ENCODE measurements at regions not wholly inside any gene's neighbourhood (a gene's known extent, or its start where the extent isn't known, plus 50 kb on each side); places are given as distances from the start of the nearest gene placed in this dataset.
A peak's percentile ranks its signal among the peaks of the same experiment; 100 is the strongest.

DNA sequence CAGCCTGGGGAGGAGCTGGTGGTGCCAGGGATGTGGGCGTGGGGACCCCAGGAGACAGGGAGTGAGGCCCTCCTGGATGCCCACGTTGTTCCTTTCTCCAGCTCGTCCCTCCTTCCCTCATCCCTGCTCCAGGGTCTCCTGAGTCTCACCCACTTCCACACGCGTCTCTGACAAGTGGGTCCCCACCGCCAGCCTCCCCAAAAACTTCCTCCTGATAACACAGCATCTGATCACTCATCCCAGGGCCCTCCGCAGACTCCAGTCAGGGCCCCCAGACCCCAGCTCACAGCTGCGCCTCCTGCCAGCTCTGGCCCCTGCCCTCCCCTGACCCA lies 60.6 kb upstream of the INPP5A start:
- no peaks in the 10 kb centered on the region for H3K79me2 ChIP-seq (ENCODE audit: insufficient read depth, low read length)
- H3K4me3 ChIP-seq (ENCODE audit: low read depth in 1 of 2, low read length in 2 of 2), result no peak overlapping the region
- no peaks in the 10 kb centered on the region for H3K27me3 ChIP-seq (ENCODE audit: insufficient read depth, low read length, poor library complexity)
- no peak for DNase-seq
- no peak overlapping the region for H3K4me2 ChIP-seq (ENCODE audit: insufficient read depth, low read length)
- peaks cover 6% of the 10 kb centered on the region for H4K20me1 ChIP-seq (ENCODE audit: insufficient read depth, low read length)
- ATAC-seq (ENCODE audit: insufficient read depth, low read depth), result no peak
- H3K9me3 ChIP-seq (ENCODE audit: insufficient read depth, low read length, severe bottlenecking), result no peaks in the 10 kb centered on the region
- no peak overlapping the region for H2AFZ ChIP-seq (ENCODE audit: low read depth, low read length)
- H3K27ac ChIP-seq (ENCODE audit: low read length), result no peak overlapping the region
- no peak overlapping the region for H3K9ac ChIP-seq (ENCODE audit: low read depth, low read length)
- no peaks in the 10 kb centered on the region for H3K4me1 ChIP-seq (ENCODE audit: insufficient read depth, low read length)
- no peak for TF ChIP-seq EZH2 (IDR thresholded peaks at IDR 0.05; ENCODE audit: borderline replicate concordance, low read depth, low read length, severe bottlenecking)
- TF ChIP-seq, protein P1, sequence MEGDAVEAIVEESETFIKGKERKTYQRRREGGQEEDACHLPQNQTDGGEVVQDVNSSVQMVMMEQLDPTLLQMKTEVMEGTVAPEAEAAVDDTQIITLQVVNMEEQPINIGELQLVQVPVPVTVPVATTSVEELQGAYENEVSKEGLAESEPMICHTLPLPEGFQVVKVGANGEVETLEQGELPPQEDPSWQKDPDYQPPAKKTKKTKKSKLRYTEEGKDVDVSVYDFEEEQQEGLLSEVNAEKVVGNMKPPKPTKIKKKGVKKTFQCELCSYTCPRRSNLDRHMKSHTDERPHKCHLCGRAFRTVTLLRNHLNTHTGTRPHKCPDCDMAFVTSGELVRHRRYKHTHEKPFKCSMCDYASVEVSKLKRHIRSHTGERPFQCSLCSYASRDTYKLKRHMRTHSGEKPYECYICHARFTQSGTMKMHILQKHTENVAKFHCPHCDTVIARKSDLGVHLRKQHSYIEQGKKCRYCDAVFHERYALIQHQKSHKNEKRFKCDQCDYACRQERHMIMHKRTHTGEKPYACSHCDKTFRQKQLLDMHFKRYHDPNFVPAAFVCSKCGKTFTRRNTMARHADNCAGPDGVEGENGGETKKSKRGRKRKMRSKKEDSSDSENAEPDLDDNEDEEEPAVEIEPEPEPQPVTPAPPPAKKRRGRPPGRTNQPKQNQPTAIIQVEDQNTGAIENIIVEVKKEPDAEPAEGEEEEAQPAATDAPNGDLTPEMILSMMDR (IDR thresholded peaks at IDR 0.05; ENCODE audit: borderline replicate concordance, extremely low read depth, low read length, poor library complexity, severe bottlenecking), result no peak
- H3K36me3 ChIP-seq (ENCODE audit: insufficient read depth, low read length), result no peaks in the 10 kb centered on the region

DNA sequence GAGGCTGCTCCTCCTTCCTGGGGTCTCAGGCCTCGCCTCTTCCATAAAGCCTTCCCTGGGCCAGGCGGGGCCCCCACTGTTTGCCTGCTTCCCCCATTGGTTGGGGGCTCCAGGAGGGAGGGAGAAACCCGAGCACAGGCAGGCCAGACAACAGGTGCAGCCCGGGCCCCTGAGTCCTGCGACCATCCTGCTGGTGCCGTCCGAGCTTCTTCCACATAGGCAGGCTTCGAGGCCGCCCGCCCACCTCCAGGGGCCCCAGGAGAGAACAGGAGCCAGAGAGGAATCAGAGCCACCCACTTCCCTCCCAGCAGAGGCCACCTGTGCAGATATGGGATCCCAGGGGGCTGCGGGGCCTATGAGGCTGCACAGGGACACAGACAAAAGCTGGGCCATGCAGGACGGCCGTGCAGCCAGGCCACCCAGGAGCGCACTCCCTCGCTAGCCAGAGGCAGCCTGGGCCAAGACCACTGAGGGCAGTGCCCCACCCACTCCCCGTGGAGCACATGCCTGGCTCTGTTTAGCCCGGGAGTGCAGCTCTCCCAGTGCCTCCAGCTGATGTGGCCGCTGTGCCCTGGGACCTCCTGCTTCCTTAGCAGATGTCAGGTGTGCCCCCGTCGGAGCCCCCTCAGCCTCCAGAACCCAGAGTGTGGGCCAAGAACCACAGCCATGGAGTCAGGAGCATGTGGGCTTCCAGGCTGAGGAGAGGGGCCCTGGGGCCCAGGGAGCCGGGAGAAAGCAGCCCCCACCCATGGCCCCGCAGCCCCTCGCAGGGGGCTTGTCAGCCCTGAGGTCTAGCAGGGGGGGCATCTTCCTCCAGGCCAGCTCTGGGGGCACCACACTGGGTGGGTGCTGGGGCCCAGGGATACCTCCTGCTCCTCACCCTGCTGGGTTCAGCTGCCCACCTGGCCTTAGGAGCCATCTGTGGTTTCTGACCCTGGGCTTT lies 59.9 kb upstream of the INPP5A start:
- Histone ChIP-seq H2AFZ (ENCODE audit: low read depth, low read length) (no peak overlapping the region), H3K4me3 (ENCODE audit: low read depth in 1 of 2, low read length in 2 of 2) (no peak overlapping the region), H3K4me1 (ENCODE audit: insufficient read depth, low read length) (no peaks in the 10 kb centered on the region), H3K27me3 (ENCODE audit: insufficient read depth, low read length, poor library complexity) (no peaks in the 10 kb centered on the region), H3K4me2 (ENCODE audit: insufficient read depth, low read length) (no peak overlapping the region), H3K27ac (ENCODE audit: low read length) (no peak overlapping the region), H3K9ac (ENCODE audit: low read depth, low read length) (no peak overlapping the region), H4K20me1 (ENCODE audit: insufficient read depth, low read length) (peaks cover 6% of the 10 kb centered on the region), H3K79me2 (ENCODE audit: insufficient read depth, low read length) (no peaks in the 10 kb centered on the region), H3K36me3 (ENCODE audit: insufficient read depth, low read length) (no peaks in the 10 kb centered on the region), H3K9me3 (ENCODE audit: insufficient read depth, low read length, severe bottlenecking) (no peaks in the 10 kb centered on the region)
- DNase-seq, result no peak
- ATAC-seq (ENCODE audit: insufficient read depth, low read depth), result no peak
- TF ChIP-seq EZH2 (IDR thresholded peaks at IDR 0.05; ENCODE audit: borderline replicate concordance, low read depth, low read length, severe bottlenecking), result no peak
- TF ChIP-seq, protein P1 (IDR thresholded peaks at IDR 0.05; ENCODE audit: borderline replicate concordance, extremely low read depth, low read length, poor library complexity, severe bottlenecking), result no peak

GRCh38 chr10:132478341-132479023 lies 59.1 kb upstream of the INPP5A start:
- H3K9me3 ChIP-seq (ENCODE audit: insufficient read depth, low read length, severe bottlenecking), result no peaks in the 10 kb centered on the region
- no peak overlapping the region for H2AFZ ChIP-seq (ENCODE audit: low read depth, low read length)
- H4K20me1 ChIP-seq (ENCODE audit: insufficient read depth, low read length), result peaks cover 6% of the 10 kb centered on the region
- ATAC-seq (ENCODE audit: insufficient read depth, low read depth), result peak; percentile 24; the same call in 1 of the 3 replicates
- H3K4me3 ChIP-seq (ENCODE audit: low read depth in 1 of 2, low read length in 2 of 2), result no peak overlapping the region
- H3K27ac ChIP-seq (ENCODE audit: low read length), result no peak overlapping the region
- DNase-seq, result no peak
- no peaks in the 10 kb centered on the region for H3K36me3 ChIP-seq (ENCODE audit: insufficient read depth, low read length)
- H3K4me2 ChIP-seq (ENCODE audit: insufficient read depth, low read length), result no peak overlapping the region
- no peak overlapping the region for H3K9ac ChIP-seq (ENCODE audit: low read depth, low read length)
- TF ChIP-seq, protein P1 (IDR thresholded peaks at IDR 0.05; ENCODE audit: borderline replicate concordance, extremely low read depth, low read length, poor library complexity, severe bottlenecking), result no peak
- no peak for TF ChIP-seq EZH2 (IDR thresholded peaks at IDR 0.05; ENCODE audit: borderline replicate concordance, low read depth, low read length, severe bottlenecking)
- no peaks in the 10 kb centered on the region for H3K79me2 ChIP-seq (ENCODE audit: insufficient read depth, low read length)
- no peaks in the 10 kb centered on the region for H3K27me3 ChIP-seq (ENCODE audit: insufficient read depth, low read length, poor library complexity)
- no peaks in the 10 kb centered on the region for H3K4me1 ChIP-seq (ENCODE audit: insufficient read depth, low read length)
